GM23338 (cell line): ENCODE measurements at regions not wholly inside any gene's neighbourhood (a gene's known extent, or its start where the extent isn't known, plus 50 kb on each side); places are given as distances from the start of the nearest gene placed in this dataset.

Source experiments
- ATAC-seq: fragments of 200-7000 bp; cut with Tn5 transposase; 3 replicates; pipeline ENCODE4 v1.9.1; 2020
- DNase-seq: peaks from one replicate; pipeline ENCODE4 v3.0.0-alpha.2; 2015; ENCODE audit warnings: low spot score
- H2AFZ ChIP-seq: fragments of 200-600 bp; sonication (generic); 2 replicates; pipeline ENCODE4 v1.8.0; 2016; ENCODE audit warnings: antibody characterized with exemption, mild to moderate bottlenecking, moderate library complexity
- H3F3A ChIP-seq: fragments of 200-600 bp; sonication (generic); replicated peaks from 2 replicates; pipeline ENCODE4 v1.8.0; 2017; ENCODE audit warnings: antibody characterized with exemption, mixed run types, low read depth
- H3K27ac ChIP-seq: fragments of 200-600 bp; sonication (generic); 2 replicates; pipeline ENCODE4 v1.6.1; 2016; ENCODE audit warnings: low read depth
- H3K27me3 ChIP-seq: fragments of 200-600 bp; sonication (generic); 2 replicates; pipeline ENCODE4 v1.8.0; 2016; ENCODE audit warnings: mild to moderate bottlenecking, mixed run types, moderate library complexity; ENCODE audit not compliant: insufficient read depth
- H3K36me3 ChIP-seq: fragments of 200-600 bp; sonication (generic); 2 replicates; pipeline ENCODE4 v1.8.0; 2016; ENCODE audit warnings: mild to moderate bottlenecking; ENCODE audit not compliant: insufficient read depth
- H3K4me1 ChIP-seq: fragments of 200-600 bp; sonication (generic); 2 replicates; pipeline ENCODE4 v1.8.0; 2016; ENCODE audit warnings: mild to moderate bottlenecking, moderate library complexity; ENCODE audit not compliant: insufficient read depth
- H3K4me2 ChIP-seq: fragments of 200-600 bp; sonication (generic); 2 replicates; pipeline ENCODE4 v1.7.1; 2017; ENCODE audit warnings: mixed run types
- H3K4me3 ChIP-seq: fragments of 200-600 bp; sonication (generic); 2 replicates; pipeline ENCODE4 v1.6.1; 2016; ENCODE audit warnings: mixed run types
- H3K79me2 ChIP-seq: fragments of 200-600 bp; sonication (generic); replicated peaks from 2 replicates; pipeline ENCODE4 v1.8.0; 2017; ENCODE audit warnings: mild to moderate bottlenecking; ENCODE audit not compliant: insufficient read depth
- H3K9me2 ChIP-seq: fragments of 200-600 bp; sonication (generic); 2 replicates; pipeline ENCODE4 v1.8.0; 2017; ENCODE audit not compliant: insufficient read depth
- H4K20me1 ChIP-seq: fragments of 200-600 bp; sonication (generic); replicated peaks from 2 replicates; pipeline ENCODE4 v1.8.0; 2017; ENCODE audit warnings: mild to moderate bottlenecking; ENCODE audit not compliant: insufficient read depth
- H3K27ac Mint-ChIP-seq: 2 replicates; pipeline ENCODE4 v1.8.0; 2020; ENCODE audit warnings: inconsistent platforms, mild to moderate bottlenecking, moderate library complexity, mixed read lengths
- H3K27me3 Mint-ChIP-seq: 3 replicates; pipeline ENCODE4 v1.8.0; 2022; ENCODE audit warnings: low read depth, mild to moderate bottlenecking, moderate library complexity, mixed read lengths, inconsistent platforms; ENCODE audit not compliant: insufficient read depth, poor library complexity
- H3K36me3 Mint-ChIP-seq: 3 replicates; pipeline ENCODE4 v1.8.0; 2021; ENCODE audit warnings: low read depth, mild to moderate bottlenecking, inconsistent platforms, moderate library complexity, mixed read lengths
- H3K4me1 Mint-ChIP-seq: 3 replicates; pipeline ENCODE4 v1.8.0; 2020; ENCODE audit warnings: mild to moderate bottlenecking, inconsistent platforms, mixed read lengths
- H3K4me3 Mint-ChIP-seq: 3 replicates; pipeline ENCODE4 v1.8.0; 2021; ENCODE audit warnings: moderate library complexity, mild to moderate bottlenecking, inconsistent platforms, mixed read lengths
- H3K9me3 Mint-ChIP-seq: 3 replicates; pipeline ENCODE4 v1.8.0; 2020; ENCODE audit warnings: moderate library complexity, mild to moderate bottlenecking, inconsistent platforms, mixed read lengths
- EZH2 ChIP-seq: fragments of 200-600 bp; sonication (generic); IDR thresholded peaks from one replicate; pipeline ENCODE4 v1.8.0; 2017; ENCODE audit warnings: antibody characterized with exemption, mild to moderate bottlenecking, low read depth; ENCODE audit not compliant: unreplicated experiment
- POLR2AphosphoS5 ChIP-seq: IDR thresholded peaks from 2 replicates; pipeline ENCODE4 v1.6.1; 2016; ENCODE audit warnings: antibody characterized with exemption, low read depth
- STAT1 ChIP-seq: IDR thresholded peaks from one replicate; pipeline ENCODE4 v1.6.1; 2016; ENCODE audit warnings: antibody characterized with exemption; ENCODE audit not compliant: unreplicated experiment
- ZNF331 ChIP-seq: fragments of 250-450 bp; sonication (Bioruptor Pico); IDR thresholded peaks from 2 replicates; pipeline ENCODE4 v1.5.0; 2020; ENCODE audit warnings: low read depth, mild to moderate bottlenecking, moderate library complexity
- ZNF462 ChIP-seq: fragments of 250-450 bp; sonication (Bioruptor Pico); IDR thresholded peaks from 2 replicates; pipeline ENCODE4 v1.5.0; 2020; ENCODE audit warnings: mild to moderate bottlenecking, moderate library complexity

GRCh38 chr12:130223767-130224244 is 61.5 kb downstream of the FZD10 start:
- Mint-ChIP-seq H3K27me3 (peaks cover 4% of the 10 kb centered on the region), H3K4me3 (no peak overlapping the region), H3K36me3 (peaks cover 50% of the 10 kb centered on the region), H3K27ac (no peak overlapping the region), H3K4me1 (no peaks in the 10 kb centered on the region; the same call in 2 of the 3 replicates), H3K9me3 (no peaks in the 10 kb centered on the region; the same call in 1 of the 3 replicates)
- Histone ChIP-seq H3K4me3 (no peak overlapping the region), H2AFZ (no peak overlapping the region), H3K36me3 (no peaks in the 10 kb centered on the region), H4K20me1 (no peaks in the 10 kb centered on the region), H3K4me1 (peaks cover 13% of the 10 kb centered on the region; the same call in 1 of the 2 replicates), H3K27ac (no peak overlapping the region), H3K9me2 (no peaks in the 10 kb centered on the region), H3K79me2 (no peaks in the 10 kb centered on the region), H3K27me3 (peaks cover 53% of the 10 kb centered on the region), H3K4me2 (no peak overlapping the region), H3F3A (no peaks in the 10 kb centered on the region)
- TF ChIP-seq ZNF462 = no peak
- DNase-seq (no peak), ATAC-seq (no peak)

- Histone ChIP-seq H3K27ac (no peak overlapping the region), H3K9me2 (no peaks in the 10 kb centered on the region), H3K4me1 (peaks cover 13% of the 10 kb centered on the region; the same call in 1 of the 2 replicates), H4K20me1 (no peaks in the 10 kb centered on the region), H3K79me2 (no peaks in the 10 kb centered on the region), H3F3A (no peaks in the 10 kb centered on the region), H3K4me3 (no peak overlapping the region), H3K4me2 (no peak overlapping the region), H3K36me3 (no peaks in the 10 kb centered on the region), H2AFZ (no peak overlapping the region), H3K27me3 (peaks cover 46% of the 10 kb centered on the region)
- Mint-ChIP-seq H3K4me3 (no peak overlapping the region), H3K27ac (no peak overlapping the region), H3K27me3 (peaks cover 4% of the 10 kb centered on the region), H3K36me3 (peaks cover 46% of the 10 kb centered on the region), H3K9me3 (no peaks in the 10 kb centered on the region; the same call in 1 of the 3 replicates), H3K4me1 (no peaks in the 10 kb centered on the region; the same call in 2 of the 3 replicates)
- DNase-seq = no peak
- ATAC-seq = no peak
- no peak for TF ChIP-seq EZH2
- TF ChIP-seq POLR2AphosphoS5 = no peak
- no peak for TF ChIP-seq ZNF462
- TF ChIP-seq ZNF331 (CRISPR knock-in tag) = no peak
- TF ChIP-seq STAT1 = no peak
Measured at GRCh38 chr12:130224613-130225012, 62.3 kb downstream of the FZD10 start.
